HEK293T (cell line): ENCODE measurements at regions not wholly inside any gene's neighbourhood (a gene's known extent, or its start where the extent isn't known, plus 50 kb on each side); places are given as distances from the start of the nearest gene placed in this dataset.

ENCODE experiments used
- ARNT ChIP-seq: fragments of 450-650 bp; IDR thresholded peaks from 2 replicates; pipeline ENCODE4 v1.6.1; 2017; ENCODE audit warnings: mild to moderate bottlenecking
- BHLHE40 ChIP-seq: fragments of 450-650 bp; IDR thresholded peaks from 2 replicates; pipeline ENCODE4 v1.6.1; 2016; ENCODE audit warnings: mild to moderate bottlenecking, moderate library complexity, borderline replicate concordance
- CTBP1 ChIP-seq: fragments of 450-650 bp; IDR thresholded peaks from 2 replicates; pipeline ENCODE4 v1.6.1; 2016; ENCODE audit warnings: borderline replicate concordance
- ELF4 ChIP-seq: fragments of 450-650 bp; IDR thresholded peaks from 2 replicates; pipeline ENCODE4 v1.6.1; 2017; ENCODE audit warnings: antibody characterized with exemption
- FOXA1 ChIP-seq: fragments of 450-650 bp; IDR thresholded peaks from 2 replicates; pipeline ENCODE4 v1.6.1; 2016; ENCODE audit warnings: mild to moderate bottlenecking
- FOXM1 ChIP-seq: fragments of 450-650 bp; IDR thresholded peaks from 2 replicates; pipeline ENCODE4 v1.6.1; 2017; ENCODE audit warnings: mild to moderate bottlenecking, borderline replicate concordance
- NFRKB ChIP-seq: fragments of 450-650 bp; IDR thresholded peaks from 2 replicates; pipeline ENCODE4 v1.6.1; 2016; ENCODE audit warnings: mild to moderate bottlenecking, moderate library complexity
- SP1 ChIP-seq: fragments of 450-650 bp; IDR thresholded peaks from 2 replicates; pipeline ENCODE4 v1.6.1; 2017
- SUZ12 ChIP-seq: fragments of 450-650 bp; IDR thresholded peaks from 2 replicates; pipeline ENCODE4 v1.6.1; 2016; ENCODE audit warnings: mild to moderate bottlenecking
- TARDBP ChIP-seq: fragments of 450-650 bp; IDR thresholded peaks from 2 replicates; pipeline ENCODE4 v1.6.1; 2016
- ZNF384 ChIP-seq: fragments of 450-650 bp; IDR thresholded peaks from 2 replicates; pipeline ENCODE4 v1.6.1; 2016
- TF ChIP-seq, protein P1 (sequence below): fragments of 450-650 bp; IDR thresholded peaks from 2 replicates; pipeline ENCODE4 v1.6.1; 2016

DNA sequence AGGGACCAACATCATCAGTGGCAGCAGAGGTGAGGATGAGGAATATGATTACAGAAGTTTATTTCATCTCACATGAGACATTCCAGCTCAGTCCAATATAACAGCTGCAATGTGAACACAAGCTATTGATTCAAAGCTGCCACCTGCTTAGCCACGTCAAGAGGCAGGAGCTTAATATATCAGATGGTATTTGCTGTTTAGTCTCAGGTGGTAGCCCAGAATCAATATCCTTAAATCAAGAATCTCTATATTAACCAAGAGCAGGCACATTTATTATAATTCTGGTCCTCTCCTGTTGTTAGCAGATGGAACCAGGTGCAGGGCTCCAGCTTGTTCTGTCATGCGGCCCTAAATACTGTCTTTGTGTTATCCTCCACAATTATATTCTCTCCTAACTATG lies 431.6 kb downstream of the ICE1 start:
- TF ChIP-seq SP1 (no peak), BHLHE40 (no peak), NFRKB (no peak), ELF4 (no peak), SUZ12 (no peak), CTBP1 (no peak), FOXA1 (no peak), ARNT (no peak), FOXM1 (no peak), TARDBP (no peak), ZNF384 (no peak)
- TF ChIP-seq, protein P1, sequence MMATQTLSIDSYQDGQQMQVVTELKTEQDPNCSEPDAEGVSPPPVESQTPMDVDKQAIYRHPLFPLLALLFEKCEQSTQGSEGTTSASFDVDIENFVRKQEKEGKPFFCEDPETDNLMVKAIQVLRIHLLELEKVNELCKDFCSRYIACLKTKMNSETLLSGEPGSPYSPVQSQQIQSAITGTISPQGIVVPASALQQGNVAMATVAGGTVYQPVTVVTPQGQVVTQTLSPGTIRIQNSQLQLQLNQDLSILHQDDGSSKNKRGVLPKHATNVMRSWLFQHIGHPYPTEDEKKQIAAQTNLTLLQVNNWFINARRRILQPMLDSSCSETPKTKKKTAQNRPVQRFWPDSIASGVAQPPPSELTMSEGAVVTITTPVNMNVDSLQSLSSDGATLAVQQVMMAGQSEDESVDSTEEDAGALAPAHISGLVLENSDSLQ = no peak
